Liver (tissue), 8 donors: ENCODE measurements at regions not wholly inside any gene's neighbourhood (a gene's known extent, or its start where the extent isn't known, plus 50 kb on each side); places are given as distances from the start of the nearest gene placed in this dataset.

Experiments used
- DNase-seq: peaks from one replicate; pipeline ENCODE4 v3.0.0-alpha.2; 2017; ENCODE audit warnings: low spot score
- H3K27ac ChIP-seq, 2 donors: one replicate each; pipeline ENCODE4 v1.7.0; 2013; ENCODE audit warnings: inconsistent platforms in 2 of 2, low read length in 2 of 2, control low read depth in 1 of 2, low read depth in 1 of 2, mild to moderate bottlenecking in 1 of 2
- H3K27me3 ChIP-seq, 4 donors: one replicate each; pipeline versions ENCODE4 v1.6.1 to v1.7.0; 2013; ENCODE audit warnings: low read length in 3 of 4, inconsistent platforms in 1 of 4, mild to moderate bottlenecking in 1 of 4, moderate library complexity in 1 of 4; ENCODE audit not compliant: control insufficient read depth in 4 of 4, insufficient read depth in 4 of 4
- H3K36me3 ChIP-seq, 4 donors: one replicate each; pipeline versions ENCODE4 v1.6.1 to v1.7.0; 2013; ENCODE audit warnings: low read length in 3 of 4, mild to moderate bottlenecking in 3 of 4, low read depth in 1 of 4, moderate library complexity in 1 of 4; ENCODE audit not compliant: control insufficient read depth in 4 of 4, insufficient read depth in 3 of 4
- H3K4me1 ChIP-seq, 4 donors: one replicate each; pipeline versions ENCODE4 v1.6.1 to v1.7.0; 2013; ENCODE audit warnings: low read length in 3 of 4, mild to moderate bottlenecking in 3 of 4, moderate library complexity in 1 of 4; ENCODE audit not compliant: control insufficient read depth in 4 of 4, insufficient read depth in 4 of 4
- H3K4me3 ChIP-seq, 3 donors: one replicate each; pipeline versions ENCODE4 v1.6.1 to v1.7.0; 2013; ENCODE audit warnings: low read length in 3 of 3, control low read depth in 1 of 3, low read depth in 1 of 3, mild to moderate bottlenecking in 1 of 3
- H3K9ac ChIP-seq, 2 donors: one replicate each; pipeline ENCODE4 v1.7.0; 2013; ENCODE audit warnings: low read length in 2 of 2, mild to moderate bottlenecking in 2 of 2, moderate library complexity in 2 of 2, control low read depth in 1 of 2, low read depth in 1 of 2
- H3K9me3 ChIP-seq, 4 donors: one replicate each; pipeline versions ENCODE4 v1.6.1 to v1.7.0; 2013; ENCODE audit warnings: low read length in 3 of 4; ENCODE audit not compliant: control insufficient read depth in 4 of 4
- EGR1 ChIP-seq, 2 donors: IDR thresholded peaks; 2 replicates each; pipeline ENCODE4 v1.6.1; 2016 to 2018; ENCODE audit warnings: antibody characterized with exemption in 2 of 2, low read depth in 2 of 2
- FOXA1 ChIP-seq: IDR thresholded peaks from 2 replicates; pipeline ENCODE4 v1.6.1; 2016; ENCODE audit warnings: antibody characterized with exemption
- FOXA2 ChIP-seq: IDR thresholded peaks from 2 replicates; pipeline ENCODE4 v1.6.1; 2016; ENCODE audit warnings: antibody characterized with exemption
- GABPA ChIP-seq, 2 donors: IDR thresholded peaks in 1 of 2; conservative IDR thresholded peaks in 1 of 2; 2 replicates each; pipeline ENCODE4 v1.6.1; 2016; ENCODE audit warnings: antibody characterized with exemption in 2 of 2, mild to moderate bottlenecking in 1 of 2, moderate library complexity in 1 of 2
- HNF4A ChIP-seq, 2 donors: conservative IDR thresholded peaks; 2 replicates each; pipeline ENCODE4 v1.6.1; 2016; ENCODE audit warnings: antibody characterized with exemption in 2 of 2, mild to moderate bottlenecking in 2 of 2
- HNF4G ChIP-seq: IDR thresholded peaks from 2 replicates; pipeline ENCODE4 v1.6.1; 2016; ENCODE audit warnings: antibody characterized with exemption
- JUND ChIP-seq, 2 donors: IDR thresholded peaks; 2 replicates each; pipeline ENCODE4 v1.6.1; 2016; ENCODE audit warnings: antibody characterized with exemption in 2 of 2
- NR2F2 ChIP-seq: IDR thresholded peaks from 2 replicates; pipeline ENCODE4 v1.6.1; 2016; ENCODE audit warnings: antibody characterized with exemption
- RAD21 ChIP-seq, 2 donors: IDR thresholded peaks; 2 replicates each; pipeline ENCODE4 v1.6.1; 2016; ENCODE audit warnings: antibody characterized with exemption in 2 of 2, mild to moderate bottlenecking in 2 of 2
- RXRA ChIP-seq, 2 donors: IDR thresholded peaks; 2 replicates each; pipeline ENCODE4 v1.6.1; 2017 to 2018; ENCODE audit warnings: antibody characterized with exemption in 2 of 2, mild to moderate bottlenecking in 1 of 2
- SP1 ChIP-seq: IDR thresholded peaks from 2 replicates; pipeline ENCODE4 v1.6.1; 2018; ENCODE audit warnings: antibody characterized with exemption, mild to moderate bottlenecking
- TAF1 ChIP-seq: conservative IDR thresholded peaks from 2 replicates; pipeline ENCODE4 v1.6.1; 2016; ENCODE audit warnings: antibody characterized with exemption, mild to moderate bottlenecking
- YY1 ChIP-seq: IDR thresholded peaks from 2 replicates; pipeline ENCODE4 v1.6.1; 2016; ENCODE audit warnings: antibody characterized with exemption, mild to moderate bottlenecking
- WGBS: extraction: QIAGEN DNeasy Blood & Tissue Kit; methylation state at CpG from one replicate; pipeline ENCODE4 v1.1.7; 2013; 5-methylcytosine and 5-hydroxymethylcytosine counted together
- TF ChIP-seq, protein P1 (sequence below): IDR thresholded peaks from 2 replicates; pipeline ENCODE4 v1.6.1; 2016; ENCODE audit warnings: antibody characterized with exemption
- TF ChIP-seq, protein P2 (sequence below): fragments of 150-350 bp; IDR thresholded peaks from 2 replicates; pipeline ENCODE4 v1.5.1; 2017; ENCODE audit warnings: improper control_type of control experiment, low read depth, low read length; ENCODE audit not compliant: missing input control
- TF ChIP-seq, protein P3 (sequence below): IDR thresholded peaks from 2 replicates; pipeline ENCODE4 v1.6.1; 2016; ENCODE audit warnings: antibody characterized with exemption
- TF ChIP-seq, protein P4 (sequence below): IDR thresholded peaks from 2 replicates; pipeline ENCODE4 v1.6.1; 2016; ENCODE audit warnings: antibody characterized with exemption
- TF ChIP-seq, protein P5 (sequence below): IDR thresholded peaks from 2 replicates; pipeline ENCODE4 v1.6.1; 2016; ENCODE audit warnings: antibody characterized with exemption, mild to moderate bottlenecking
- donor health status: healthy.
- donor health status: healthy.
- donor health status: healthy.
- donor health status: healthy.
- donor health status: healthy.

DNA sequence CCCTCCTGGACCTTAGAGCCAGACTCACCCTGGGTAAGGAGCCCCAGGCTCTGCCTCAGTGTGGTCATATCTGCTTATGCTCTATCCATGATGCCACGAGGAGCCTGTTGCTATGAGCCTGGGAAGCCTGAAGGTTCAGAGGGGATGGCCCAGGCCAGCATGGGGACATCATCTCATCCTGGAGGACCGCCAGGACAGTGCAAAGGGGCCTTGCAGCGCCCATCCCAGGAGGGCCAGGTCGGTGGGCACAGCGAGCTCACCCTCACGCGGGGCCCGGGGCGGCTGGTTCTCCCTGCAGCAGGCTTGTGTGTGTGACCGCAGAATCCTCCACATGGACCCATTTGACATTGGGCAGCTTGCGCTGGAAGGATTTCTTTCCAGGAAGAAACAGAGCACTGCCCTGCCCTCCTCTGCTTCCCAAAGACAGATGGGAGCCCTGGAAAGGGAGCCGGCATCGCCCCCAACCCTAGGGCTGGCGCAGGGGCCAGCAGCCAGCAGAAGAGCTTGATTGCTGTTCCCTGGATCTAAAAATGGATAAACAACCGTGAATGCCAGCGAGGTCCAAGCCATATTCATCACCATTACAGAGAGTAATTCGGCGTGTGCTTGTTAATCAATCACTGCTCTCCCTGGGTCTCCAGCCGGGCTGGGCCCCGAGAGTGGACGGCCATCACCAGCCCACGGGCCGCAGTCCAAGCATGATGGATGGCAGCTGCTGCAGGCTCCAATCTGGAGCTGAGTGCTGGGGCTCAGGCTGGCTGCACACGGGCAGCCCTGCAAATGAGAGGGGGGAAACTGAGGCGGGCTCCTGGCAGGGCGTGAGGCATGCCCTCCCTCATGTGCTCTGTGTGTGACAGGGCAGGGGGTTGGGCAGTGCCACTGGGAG lies 739.7 kb downstream of the BRD1 start:
- Histone ChIP-seq H3K27me3 (peaks cover 0 to 4% (median 2%) of the 10 kb centered on the region in 4 donors), H3K27ac (no peak overlapping the region), H3K9me3 (no peaks in the 10 kb centered on the region), H3K36me3 (no peaks in the 10 kb centered on the region), H3K4me3 (no peak overlapping the region), H3K4me1 (no peaks in the 10 kb centered on the region), H3K9ac (no peak overlapping the region)
- no peak for TF ChIP-seq YY1
- TF ChIP-seq SP1 = no peak
- TF ChIP-seq FOXA1 = no peak
- TF ChIP-seq, protein P1, sequence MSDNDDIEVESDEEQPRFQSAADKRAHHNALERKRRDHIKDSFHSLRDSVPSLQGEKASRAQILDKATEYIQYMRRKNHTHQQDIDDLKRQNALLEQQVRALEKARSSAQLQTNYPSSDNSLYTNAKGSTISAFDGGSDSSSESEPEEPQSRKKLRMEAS = no peak
- no peak for TF ChIP-seq TAF1
- TF ChIP-seq, protein P2, sequence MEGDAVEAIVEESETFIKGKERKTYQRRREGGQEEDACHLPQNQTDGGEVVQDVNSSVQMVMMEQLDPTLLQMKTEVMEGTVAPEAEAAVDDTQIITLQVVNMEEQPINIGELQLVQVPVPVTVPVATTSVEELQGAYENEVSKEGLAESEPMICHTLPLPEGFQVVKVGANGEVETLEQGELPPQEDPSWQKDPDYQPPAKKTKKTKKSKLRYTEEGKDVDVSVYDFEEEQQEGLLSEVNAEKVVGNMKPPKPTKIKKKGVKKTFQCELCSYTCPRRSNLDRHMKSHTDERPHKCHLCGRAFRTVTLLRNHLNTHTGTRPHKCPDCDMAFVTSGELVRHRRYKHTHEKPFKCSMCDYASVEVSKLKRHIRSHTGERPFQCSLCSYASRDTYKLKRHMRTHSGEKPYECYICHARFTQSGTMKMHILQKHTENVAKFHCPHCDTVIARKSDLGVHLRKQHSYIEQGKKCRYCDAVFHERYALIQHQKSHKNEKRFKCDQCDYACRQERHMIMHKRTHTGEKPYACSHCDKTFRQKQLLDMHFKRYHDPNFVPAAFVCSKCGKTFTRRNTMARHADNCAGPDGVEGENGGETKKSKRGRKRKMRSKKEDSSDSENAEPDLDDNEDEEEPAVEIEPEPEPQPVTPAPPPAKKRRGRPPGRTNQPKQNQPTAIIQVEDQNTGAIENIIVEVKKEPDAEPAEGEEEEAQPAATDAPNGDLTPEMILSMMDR = no peak
- TF ChIP-seq HNF4G = no peak
- TF ChIP-seq RXRA (IDR thresholded peaks at IDR 0.05) = no peak
- TF ChIP-seq FOXA2 = no peak
- TF ChIP-seq HNF4A (conservative IDR thresholded peaks at IDR 0.05) = no peak
- TF ChIP-seq, protein P3, sequence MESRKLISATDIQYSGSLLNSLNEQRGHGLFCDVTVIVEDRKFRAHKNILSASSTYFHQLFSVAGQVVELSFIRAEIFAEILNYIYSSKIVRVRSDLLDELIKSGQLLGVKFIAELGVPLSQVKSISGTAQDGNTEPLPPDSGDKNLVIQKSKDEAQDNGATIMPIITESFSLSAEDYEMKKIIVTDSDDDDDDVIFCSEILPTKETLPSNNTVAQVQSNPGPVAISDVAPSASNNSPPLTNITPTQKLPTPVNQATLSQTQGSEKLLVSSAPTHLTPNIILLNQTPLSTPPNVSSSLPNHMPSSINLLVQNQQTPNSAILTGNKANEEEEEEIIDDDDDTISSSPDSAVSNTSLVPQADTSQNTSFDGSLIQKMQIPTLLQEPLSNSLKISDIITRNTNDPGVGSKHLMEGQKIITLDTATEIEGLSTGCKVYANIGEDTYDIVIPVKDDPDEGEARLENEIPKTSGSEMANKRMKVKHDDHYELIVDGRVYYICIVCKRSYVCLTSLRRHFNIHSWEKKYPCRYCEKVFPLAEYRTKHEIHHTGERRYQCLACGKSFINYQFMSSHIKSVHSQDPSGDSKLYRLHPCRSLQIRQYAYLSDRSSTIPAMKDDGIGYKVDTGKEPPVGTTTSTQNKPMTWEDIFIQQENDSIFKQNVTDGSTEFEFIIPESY = no peak
- TF ChIP-seq, protein P4, sequence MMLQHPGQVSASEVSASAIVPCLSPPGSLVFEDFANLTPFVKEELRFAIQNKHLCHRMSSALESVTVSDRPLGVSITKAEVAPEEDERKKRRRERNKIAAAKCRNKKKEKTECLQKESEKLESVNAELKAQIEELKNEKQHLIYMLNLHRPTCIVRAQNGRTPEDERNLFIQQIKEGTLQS = no peak
- TF ChIP-seq JUND (IDR thresholded peaks at IDR 0.05) = no peak
- TF ChIP-seq EGR1 (IDR thresholded peaks at IDR 0.05; ENCODE audit: low read depth in 2 of 2) = no peak
- no peak for TF ChIP-seq RAD21 (IDR thresholded peaks at IDR 0.05)
- DNase-seq = no peak
- 77% methylated on average over 26 of the region's 26 CpGs for WGBS

DNA sequence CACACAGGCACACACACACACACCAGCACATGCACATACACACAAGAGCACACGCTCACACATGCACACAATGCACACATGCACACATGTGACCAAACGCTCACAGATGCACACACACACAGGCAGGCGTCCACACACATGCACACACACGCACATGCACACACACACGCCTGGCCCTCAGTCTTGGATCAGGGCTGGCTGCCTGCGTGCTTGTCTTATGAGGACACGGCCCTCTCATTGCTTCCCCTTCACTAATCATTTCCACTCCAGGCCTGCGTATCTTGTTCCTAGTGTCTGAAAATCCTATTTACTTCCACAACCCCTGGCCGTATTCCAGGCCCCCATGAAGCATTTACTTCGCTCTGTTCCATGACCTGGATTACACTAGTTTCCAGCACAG lies 740.5 kb downstream of the BRD1 start:
- Histone ChIP-seq H3K9me3 (no peaks in the 10 kb centered on the region), H3K27ac (no peak overlapping the region), H3K9ac (no peak overlapping the region), H3K36me3 (no peaks in the 10 kb centered on the region), H3K4me1 (no peaks in the 10 kb centered on the region), H3K27me3 (peaks cover 0 to 4% (median 2%) of the 10 kb centered on the region in 4 donors), H3K4me3 (no peak overlapping the region)
- no peak for TF ChIP-seq HNF4A (conservative IDR thresholded peaks at IDR 0.05)
- no peak for TF ChIP-seq EGR1 (IDR thresholded peaks at IDR 0.05; ENCODE audit: low read depth in 2 of 2)
- no peak for TF ChIP-seq JUND (IDR thresholded peaks at IDR 0.05)
- no peak for TF ChIP-seq HNF4G
- TF ChIP-seq GABPA (IDR thresholded peaks at IDR 0.05 in 1 of 2, conservative IDR thresholded peaks at IDR 0.05 in 1 of 2) = no peak
- no peak for TF ChIP-seq NR2F2
- no peak for TF ChIP-seq RAD21 (IDR thresholded peaks at IDR 0.05)
- TF ChIP-seq SP1 = no peak
- no peak for TF ChIP-seq FOXA1
- TF ChIP-seq, protein P5, sequence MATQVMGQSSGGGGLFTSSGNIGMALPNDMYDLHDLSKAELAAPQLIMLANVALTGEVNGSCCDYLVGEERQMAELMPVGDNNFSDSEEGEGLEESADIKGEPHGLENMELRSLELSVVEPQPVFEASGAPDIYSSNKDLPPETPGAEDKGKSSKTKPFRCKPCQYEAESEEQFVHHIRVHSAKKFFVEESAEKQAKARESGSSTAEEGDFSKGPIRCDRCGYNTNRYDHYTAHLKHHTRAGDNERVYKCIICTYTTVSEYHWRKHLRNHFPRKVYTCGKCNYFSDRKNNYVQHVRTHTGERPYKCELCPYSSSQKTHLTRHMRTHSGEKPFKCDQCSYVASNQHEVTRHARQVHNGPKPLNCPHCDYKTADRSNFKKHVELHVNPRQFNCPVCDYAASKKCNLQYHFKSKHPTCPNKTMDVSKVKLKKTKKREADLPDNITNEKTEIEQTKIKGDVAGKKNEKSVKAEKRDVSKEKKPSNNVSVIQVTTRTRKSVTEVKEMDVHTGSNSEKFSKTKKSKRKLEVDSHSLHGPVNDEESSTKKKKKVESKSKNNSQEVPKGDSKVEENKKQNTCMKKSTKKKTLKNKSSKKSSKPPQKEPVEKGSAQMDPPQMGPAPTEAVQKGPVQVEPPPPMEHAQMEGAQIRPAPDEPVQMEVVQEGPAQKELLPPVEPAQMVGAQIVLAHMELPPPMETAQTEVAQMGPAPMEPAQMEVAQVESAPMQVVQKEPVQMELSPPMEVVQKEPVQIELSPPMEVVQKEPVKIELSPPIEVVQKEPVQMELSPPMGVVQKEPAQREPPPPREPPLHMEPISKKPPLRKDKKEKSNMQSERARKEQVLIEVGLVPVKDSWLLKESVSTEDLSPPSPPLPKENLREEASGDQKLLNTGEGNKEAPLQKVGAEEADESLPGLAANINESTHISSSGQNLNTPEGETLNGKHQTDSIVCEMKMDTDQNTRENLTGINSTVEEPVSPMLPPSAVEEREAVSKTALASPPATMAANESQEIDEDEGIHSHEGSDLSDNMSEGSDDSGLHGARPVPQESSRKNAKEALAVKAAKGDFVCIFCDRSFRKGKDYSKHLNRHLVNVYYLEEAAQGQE = no peak
- TF ChIP-seq, protein P4 = no peak
- no peak for TF ChIP-seq RXRA (IDR thresholded peaks at IDR 0.05)
- 65% methylated on average over 10 of the region's 10 CpGs for WGBS
- no peak for DNase-seq
